Stimulated activated CD4-positive, alpha-beta T cell treated with anti-CD3 and anti-CD28 coated beads, Interleukin-12 subunit alpha, Interleukin-12 subunit beta, amount 100 ng/mL, for 48 hours (primary cell): ENCODE measurements at regions not wholly inside any gene's neighbourhood (a gene's known extent, or its start where the extent isn't known, plus 50 kb on each side); places are given as distances from the start of the nearest gene placed in this dataset.
"Not testable (repeated sequence)": the region's sequence is repeated elsewhere in the genome, so short reads cannot be mapped to it uniquely, and the experiment has no call there.

Experiments
- DNase-seq, 3 donors: peaks; one replicate each; pipeline ENCODE4 v3.0.0-alpha.2; 2020; ENCODE audit warnings: low read depth in 2 of 3, low spot score in 1 of 3

GRCh38 chr1:213623064-213623581 lies 364.6 kb upstream of the PROX1 start:
- DNase-seq = no peak

- DNase-seq = no peak
These were observed 363.9 kb upstream of the PROX1 start for GRCh38 chr1:213623862-213624261.

- DNase-seq = not testable (repeated sequence)
These were observed 351.0 kb upstream of the PROX1 start for GRCh38 chr1:213636778-213637177.

- no peak for DNase-seq
These were observed 346.5 kb upstream of the PROX1 start for GRCh38 chr1:213641312-213641711.

- no peak for DNase-seq
These were observed 344.4 kb upstream of the PROX1 start for GRCh38 chr1:213643360-213643759.

GRCh38 chr1:213647864-213648650 lies 339.7 kb upstream of the PROX1 start:
- DNase-seq = no peak

GRCh38 chr1:213649373-213649772 lies 338.4 kb upstream of the PROX1 start:
- DNase-seq = no peak

GRCh38 chr1:213650603-213651002 lies 337.2 kb upstream of the PROX1 start:
- DNase-seq = no peak

GRCh38 chr1:213651077-213651476 lies 336.7 kb upstream of the PROX1 start:
- DNase-seq = no peak

- no peak for DNase-seq
These were observed 335.7 kb upstream of the PROX1 start for GRCh38 chr1:213652109-213652508.

GRCh38 chr1:213656039-213656438 lies 331.7 kb upstream of the PROX1 start:
- no peak for DNase-seq

- no peak for DNase-seq
These were observed 331.3 kb upstream of the PROX1 start for GRCh38 chr1:213656503-213656902.

GRCh38 chr1:213657013-213657412 lies 330.8 kb upstream of the PROX1 start:
- DNase-seq = no peak

GRCh38 chr1:213657879-213658278 lies 329.9 kb upstream of the PROX1 start:
- DNase-seq = no peak

GRCh38 chr1:213658457-213658856 lies 329.3 kb upstream of the PROX1 start:
- DNase-seq = no peak

- no peak for DNase-seq
These were observed 327.9 kb upstream of the PROX1 start for GRCh38 chr1:213659580-213660547.

GRCh38 chr1:213661302-213661701 lies 326.5 kb upstream of the PROX1 start:
- no peak for DNase-seq

- no peak for DNase-seq
These were observed 321.7 kb upstream of the PROX1 start for GRCh38 chr1:213666113-213666512.

- DNase-seq = no peak
These were observed 320.9 kb upstream of the PROX1 start for GRCh38 chr1:213666922-213667321.

- no peak for DNase-seq
These were observed 318.3 kb upstream of the PROX1 start for GRCh38 chr1:213669512-213669911.

- DNase-seq = no peak
These were observed 317.6 kb upstream of the PROX1 start for GRCh38 chr1:213669964-213670691.
